Neural cell (in vitro differentiated cells): ENCODE measurements at regions not wholly inside any gene's neighbourhood (a gene's known extent, or its start where the extent isn't known, plus 50 kb on each side); places are given as distances from the start of the nearest gene placed in this dataset.

Experiments used
- CTCF ChIP-seq: fragments of 450-650 bp; IDR thresholded peaks from 2 replicates; pipeline ENCODE4 v1.5.1; 2014; ENCODE audit warnings: antibody characterized with exemption, mild to moderate bottlenecking, moderate library complexity; ENCODE audit not compliant: poor library complexity, severe bottlenecking
- EZH2 ChIP-seq: fragments of 200-600, 300-800 bp; shearing (Covaris generic), sonication (generic); IDR thresholded peaks from 2 replicates; pipeline ENCODE4 v1.6.1; 2014; ENCODE audit warnings: antibody characterized with exemption, low read length, borderline replicate concordance, mild to moderate bottlenecking; ENCODE audit not compliant: insufficient read depth, poor library complexity, severe bottlenecking

GRCh38 chr15:59746777-59747176, 57.7 kb upstream of the BNIP2 start:
- TF ChIP-seq CTCF, result no peak
- no peak for TF ChIP-seq EZH2
